Fibroblast of lung (primary cell): ENCODE measurements at regions not wholly inside any gene's neighbourhood (a gene's known extent, or its start where the extent isn't known, plus 50 kb on each side); places are given as distances from the start of the nearest gene placed in this dataset.

Experiments
- EZH2 ChIP-seq: IDR thresholded peaks from 2 replicates; pipeline ENCODE4 v1.5.1; 2012; ENCODE audit warnings: low read length, control low read depth, mild to moderate bottlenecking; ENCODE audit errors: missing control alignments
- TF ChIP-seq, protein P1 (sequence below), 2 donors: IDR thresholded peaks in 1 of 2; conservative IDR thresholded peaks in 1 of 2; 1 replicate in 1 of 2; 2 replicates in 1 of 2; pipeline ENCODE4 v1.5.1; 2011 to 2012; ENCODE audit warnings: low read length in 2 of 2, control low read depth in 1 of 2, inconsistent platforms in 1 of 2, low read depth in 1 of 2, mild to moderate bottlenecking in 1 of 2

DNA sequence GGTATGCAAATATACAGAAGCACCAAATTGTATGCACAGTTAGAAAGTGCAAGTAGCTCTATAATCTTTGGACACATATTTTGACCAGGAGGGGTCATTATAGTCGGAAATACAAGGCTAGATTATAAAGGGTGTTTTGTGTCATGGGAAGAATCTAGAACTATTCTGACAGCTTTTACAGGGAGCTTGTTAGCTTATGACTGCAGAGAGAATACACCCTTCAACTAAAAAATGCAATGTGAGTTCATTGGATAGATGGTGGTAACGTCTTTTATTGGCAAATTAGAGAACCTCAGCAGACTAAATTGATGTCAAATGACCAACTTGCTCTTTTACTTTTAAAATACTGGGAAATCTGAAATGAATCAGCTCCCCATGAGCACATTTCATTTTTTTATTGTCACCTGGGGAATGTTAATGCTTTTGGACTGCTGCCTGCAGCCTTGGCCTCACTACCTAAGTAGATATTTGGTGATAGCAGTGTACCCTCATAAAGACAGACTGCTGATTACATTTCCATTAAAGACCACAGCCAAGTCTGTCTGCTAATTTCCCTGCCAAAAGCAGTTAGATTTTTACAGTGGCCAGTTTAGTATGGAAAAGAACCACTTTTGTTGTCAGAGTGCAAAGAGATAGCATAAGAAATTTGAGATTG is 515.9 kb upstream of the DPPA4 start:
- TF ChIP-seq, protein P1, sequence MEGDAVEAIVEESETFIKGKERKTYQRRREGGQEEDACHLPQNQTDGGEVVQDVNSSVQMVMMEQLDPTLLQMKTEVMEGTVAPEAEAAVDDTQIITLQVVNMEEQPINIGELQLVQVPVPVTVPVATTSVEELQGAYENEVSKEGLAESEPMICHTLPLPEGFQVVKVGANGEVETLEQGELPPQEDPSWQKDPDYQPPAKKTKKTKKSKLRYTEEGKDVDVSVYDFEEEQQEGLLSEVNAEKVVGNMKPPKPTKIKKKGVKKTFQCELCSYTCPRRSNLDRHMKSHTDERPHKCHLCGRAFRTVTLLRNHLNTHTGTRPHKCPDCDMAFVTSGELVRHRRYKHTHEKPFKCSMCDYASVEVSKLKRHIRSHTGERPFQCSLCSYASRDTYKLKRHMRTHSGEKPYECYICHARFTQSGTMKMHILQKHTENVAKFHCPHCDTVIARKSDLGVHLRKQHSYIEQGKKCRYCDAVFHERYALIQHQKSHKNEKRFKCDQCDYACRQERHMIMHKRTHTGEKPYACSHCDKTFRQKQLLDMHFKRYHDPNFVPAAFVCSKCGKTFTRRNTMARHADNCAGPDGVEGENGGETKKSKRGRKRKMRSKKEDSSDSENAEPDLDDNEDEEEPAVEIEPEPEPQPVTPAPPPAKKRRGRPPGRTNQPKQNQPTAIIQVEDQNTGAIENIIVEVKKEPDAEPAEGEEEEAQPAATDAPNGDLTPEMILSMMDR (conservative IDR thresholded peaks at IDR 0.05 in 1 of 2, IDR thresholded peaks at IDR 0.05 in 1 of 2; ENCODE audit: low read depth in 1 of 2, low read length in 2 of 2), result no peak
- TF ChIP-seq EZH2, result no peak
